ENCODE measurements at regions not wholly inside any gene's neighbourhood (a gene's known extent, or its start where the extent isn't known, plus 50 kb on each side); places are given as distances from the start of the nearest gene placed in this dataset.
"Not testable (repeated sequence)": the region's sequence is repeated elsewhere in the genome, so short reads cannot be mapped to it uniquely, and the experiment has no call there.

DNA sequence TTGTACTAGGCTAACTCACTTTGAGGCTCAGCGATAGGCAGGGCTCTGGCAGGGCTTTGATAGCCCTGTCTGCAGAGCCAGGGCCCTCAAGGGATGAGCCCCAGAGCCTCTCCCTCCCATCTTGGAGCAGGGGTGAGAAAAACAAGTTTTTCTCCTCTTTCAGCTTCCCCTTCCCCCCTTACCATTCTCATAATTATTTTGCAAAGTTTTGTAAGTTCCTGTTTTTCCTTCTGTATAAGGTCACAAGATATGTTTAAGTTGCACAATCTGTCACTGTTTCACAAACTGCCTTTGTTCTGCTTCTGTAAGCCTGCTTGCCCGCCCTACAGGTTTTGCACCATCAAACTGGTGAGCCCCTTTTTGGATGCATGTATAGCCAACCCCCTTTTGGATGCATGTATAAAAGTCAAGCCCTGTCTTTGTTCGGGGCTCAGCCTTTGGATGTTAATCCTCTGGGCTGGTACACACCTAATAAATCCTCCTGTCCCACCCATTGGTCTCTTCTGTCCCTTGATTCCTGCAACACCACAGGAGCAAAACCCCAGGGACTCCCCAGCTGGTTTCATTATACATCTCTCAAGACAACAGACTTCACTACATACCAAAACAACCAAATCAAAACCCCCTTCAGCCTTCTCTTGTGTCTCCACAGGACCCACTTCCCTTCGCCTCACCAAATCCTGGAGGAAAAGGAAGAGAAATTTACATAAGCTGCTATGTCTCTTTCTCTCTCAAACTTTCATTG lies 52.5 kb upstream of the RESF1 start:
- peak; percentile 10 for DNase-seq (ENCODE audit: low spot score)

- DNase-seq (ENCODE audit: low spot score): no peak
Measured at GRCh38 chr12:31903025-31903424, 56.2 kb upstream of the RESF1 start.

GRCh38 chr12:31900271-31900670 lies 58.9 kb upstream of the RESF1 start:
- DNase-seq (ENCODE audit: low spot score): no peak

- no peak for DNase-seq (ENCODE audit: low spot score)
Measured at GRCh38 chr12:31899109-31899508, 60.1 kb upstream of the RESF1 start.

- peak; percentile 18 for DNase-seq (ENCODE audit: low spot score)
Measured at GRCh38 chr12:31897781-31898503, 61.3 kb upstream of the RESF1 start.

DNA sequence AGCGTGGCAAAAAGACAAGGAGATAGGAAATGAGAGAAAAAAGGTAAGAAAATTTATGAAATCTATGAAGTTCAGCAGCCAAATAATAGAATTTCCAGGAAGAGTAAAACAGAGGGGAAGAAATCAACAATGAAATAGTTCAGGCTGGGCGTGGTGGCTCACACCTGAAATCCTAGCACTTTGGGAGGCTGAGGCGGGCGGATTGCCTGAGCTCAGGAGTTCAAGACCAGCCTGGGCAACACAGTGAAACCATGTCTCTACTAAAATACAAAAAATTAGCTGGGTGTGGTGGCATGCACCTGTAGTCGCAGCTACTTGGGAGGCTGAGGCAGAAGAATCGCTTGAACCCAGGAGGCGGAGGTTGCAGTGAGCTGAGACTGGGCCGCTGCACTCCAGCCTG lies 62.1 kb upstream of the RESF1 start:
- DNase-seq (ENCODE audit: low spot score): not testable (repeated sequence)

GRCh38 chr12:31896514-31897039 lies 62.6 kb upstream of the RESF1 start:
- peak; percentile 15 for DNase-seq (ENCODE audit: low spot score)

- no peak for DNase-seq (ENCODE audit: low spot score)
Measured at GRCh38 chr12:31895449-31896150, 63.6 kb upstream of the RESF1 start.

GRCh38 chr12:31890295-31891285 lies 68.6 kb upstream of the RESF1 start:
- no peak for DNase-seq (ENCODE audit: low spot score)

GRCh38 chr12:31887109-31887811 lies 72.0 kb upstream of the RESF1 start:
- DNase-seq (ENCODE audit: low spot score): no peak

DNA sequence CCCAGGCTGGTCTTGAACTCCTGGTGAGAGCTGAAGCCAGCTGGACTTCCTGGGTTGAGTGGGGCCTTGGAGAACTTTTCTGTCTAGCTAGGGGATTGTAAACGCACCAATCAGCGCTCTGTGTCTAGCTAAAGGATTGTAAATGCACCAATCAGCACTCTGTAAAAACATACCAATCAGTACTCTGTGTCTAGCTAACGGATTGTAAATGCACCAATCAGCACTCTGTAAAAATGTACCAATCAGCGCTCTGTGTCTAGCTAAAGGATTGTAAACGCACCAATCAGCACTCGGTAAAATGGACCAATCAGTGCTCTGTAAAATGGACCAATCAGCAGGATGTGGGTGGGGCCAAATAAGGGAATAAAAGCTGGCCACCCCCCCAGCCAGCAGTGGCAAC lies 76.5 kb upstream of the RESF1 start:
- DNase-seq (ENCODE audit: low spot score): not testable (repeated sequence)

- DNase-seq (ENCODE audit: low spot score): no peak
Measured at GRCh38 chr12:31880340-31880739, 78.9 kb upstream of the RESF1 start.

DNA sequence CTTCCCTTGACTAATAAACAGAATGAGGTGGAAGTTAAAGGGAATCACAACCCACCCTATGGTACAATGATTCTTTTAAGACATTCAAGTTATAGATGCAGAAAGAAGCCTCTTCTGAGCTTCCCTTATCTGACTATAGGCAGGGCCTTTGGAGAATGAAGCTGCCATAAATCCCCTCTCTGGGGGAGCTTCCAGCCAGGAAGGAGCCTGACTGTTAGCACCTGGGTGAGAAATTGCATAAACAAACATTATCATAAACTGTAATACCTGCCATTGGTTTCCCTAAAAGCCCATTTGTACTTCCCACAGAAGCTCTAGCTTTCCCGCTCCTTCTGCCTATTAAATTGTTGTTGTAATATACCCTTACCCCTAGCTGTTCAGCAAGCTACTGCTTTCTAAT lies 81.3 kb upstream of the RESF1 start:
- no peak for DNase-seq (ENCODE audit: low spot score)

DNA sequence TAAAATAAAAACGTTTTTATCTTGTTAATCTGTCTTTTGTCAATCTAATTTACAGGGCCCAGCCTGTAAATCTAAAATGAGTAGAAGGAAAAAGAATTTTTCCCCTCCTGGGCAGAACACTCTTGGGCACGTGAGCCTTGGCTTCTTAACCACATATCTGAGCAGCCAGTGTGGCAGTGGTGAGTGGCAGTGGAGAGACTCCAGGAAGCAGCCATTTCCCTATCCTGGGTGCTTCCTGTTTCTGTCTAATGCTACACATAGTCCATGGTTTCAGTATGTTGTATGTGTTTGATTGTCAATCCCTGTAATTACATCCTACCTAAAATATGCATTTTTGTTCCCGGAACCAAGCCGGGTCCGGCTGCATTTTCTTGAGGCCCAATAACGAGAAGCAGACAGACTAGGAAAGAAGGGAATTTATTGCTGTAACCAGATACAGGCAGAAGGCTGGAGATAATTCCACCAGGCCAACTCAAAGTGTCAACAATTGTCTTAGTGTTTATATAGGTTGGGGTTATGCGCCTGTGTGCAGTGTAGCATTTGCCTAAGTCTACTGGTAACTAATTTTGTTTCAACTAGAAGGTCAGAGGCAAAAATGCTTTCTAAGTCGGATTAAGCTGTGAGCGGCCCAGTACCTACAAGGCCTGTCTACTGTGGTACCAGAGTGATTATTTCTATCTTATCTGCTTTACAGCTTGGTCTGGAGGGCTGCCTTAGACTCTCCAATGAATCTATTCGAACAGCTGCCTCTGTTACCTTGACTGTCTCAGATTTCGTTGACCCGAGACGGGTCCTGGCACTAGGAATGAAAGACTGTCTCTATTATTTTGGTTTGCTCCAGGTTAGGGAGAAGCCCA lies 82.4 kb upstream of the RESF1 start:
- DNase-seq (ENCODE audit: low spot score): peak; percentile 45

GRCh38 chr12:31875609-31875964 lies 83.6 kb upstream of the RESF1 start:
- no peak for DNase-seq (ENCODE audit: low spot score)

DNA sequence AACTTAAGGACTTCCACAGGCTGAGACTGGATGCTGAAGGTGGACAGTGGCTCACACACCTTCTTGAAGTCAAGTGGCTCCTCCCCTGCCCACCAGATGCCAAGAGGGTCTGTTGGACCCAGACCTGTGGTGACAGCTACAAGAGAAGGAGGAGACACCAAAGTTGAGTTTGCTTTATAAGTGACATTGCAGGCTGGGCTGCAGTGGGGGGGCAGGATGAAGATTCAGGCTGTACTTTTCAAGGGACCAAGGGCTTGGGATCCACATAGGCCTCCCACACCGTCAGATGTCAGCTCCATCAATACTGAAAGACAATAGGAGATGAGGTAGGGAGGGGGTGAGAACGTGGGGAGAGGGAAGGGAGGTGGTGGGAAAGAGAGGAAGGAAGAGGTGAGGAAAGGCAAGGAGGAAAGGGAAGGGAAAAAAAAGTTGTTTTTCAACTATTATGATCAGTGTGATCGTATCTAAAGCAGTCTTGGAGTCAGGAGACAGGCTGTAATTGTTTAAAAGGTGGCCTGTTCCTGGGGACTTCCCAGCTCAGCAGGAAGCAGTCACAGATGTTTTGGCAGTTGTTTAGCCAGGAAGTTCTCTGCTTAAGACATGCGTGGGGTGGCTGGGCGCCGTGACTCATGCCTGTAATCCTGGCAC lies 84.1 kb upstream of the RESF1 start:
- no peak for DNase-seq (ENCODE audit: low spot score)

- DNase-seq (ENCODE audit: low spot score): no peak
Measured at GRCh38 chr12:31872831-31873604, 86.2 kb upstream of the RESF1 start.

DNA sequence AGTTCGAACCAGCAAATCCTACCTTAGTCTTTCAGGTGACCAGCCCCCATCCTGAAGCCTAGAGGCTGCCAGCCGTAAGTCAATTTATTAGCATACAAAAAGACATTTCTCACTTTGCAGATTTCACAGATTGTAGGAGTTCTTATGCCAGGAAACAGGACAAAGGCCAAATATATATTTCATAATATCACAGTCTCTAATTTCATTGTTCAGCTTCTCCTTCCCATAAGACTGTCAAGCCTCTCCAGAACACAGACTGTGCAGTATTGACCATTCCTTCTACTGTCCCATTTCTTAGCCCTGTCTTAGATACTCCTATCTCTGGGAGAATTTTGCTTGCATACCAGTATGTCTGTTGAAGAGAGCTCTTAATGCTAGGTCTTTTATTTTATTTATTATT lies 89.2 kb upstream of the RESF1 start:
- DNase-seq (ENCODE audit: low spot score): no peak

- no peak for DNase-seq (ENCODE audit: low spot score)
Measured at GRCh38 chr12:31868965-31869364, 90.2 kb upstream of the RESF1 start.
